ENCODE measurements at regions not wholly inside any gene's neighbourhood (a gene's known extent, or its start where the extent isn't known, plus 50 kb on each side); places are given as distances from the start of the nearest gene placed in this dataset.

- DNase-seq = no peak
These were observed 52.1 kb upstream of the ERRFI1 start for GRCh38 chr1:8078176-8078671.

DNA sequence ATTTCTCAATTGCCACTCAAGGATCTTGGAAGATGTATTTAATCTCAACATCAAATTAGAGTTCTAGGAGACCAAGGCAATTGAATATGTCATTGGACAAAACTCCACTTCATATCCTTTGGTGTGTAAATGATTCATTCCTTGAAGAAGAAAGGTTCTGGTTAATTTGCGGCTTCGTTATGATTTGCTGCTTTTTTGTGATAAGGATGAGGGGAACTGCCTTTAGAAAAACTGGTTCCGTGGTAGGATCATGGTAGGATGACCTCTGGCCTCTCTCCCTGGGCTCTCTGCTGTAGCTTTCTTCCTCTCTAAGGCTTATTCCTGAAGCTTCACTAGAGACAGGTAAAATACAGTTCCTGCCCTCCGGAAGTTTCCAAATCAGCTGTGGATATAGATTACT, 51.5 kb upstream of the ERRFI1 start:
- no peak for DNase-seq

DNA sequence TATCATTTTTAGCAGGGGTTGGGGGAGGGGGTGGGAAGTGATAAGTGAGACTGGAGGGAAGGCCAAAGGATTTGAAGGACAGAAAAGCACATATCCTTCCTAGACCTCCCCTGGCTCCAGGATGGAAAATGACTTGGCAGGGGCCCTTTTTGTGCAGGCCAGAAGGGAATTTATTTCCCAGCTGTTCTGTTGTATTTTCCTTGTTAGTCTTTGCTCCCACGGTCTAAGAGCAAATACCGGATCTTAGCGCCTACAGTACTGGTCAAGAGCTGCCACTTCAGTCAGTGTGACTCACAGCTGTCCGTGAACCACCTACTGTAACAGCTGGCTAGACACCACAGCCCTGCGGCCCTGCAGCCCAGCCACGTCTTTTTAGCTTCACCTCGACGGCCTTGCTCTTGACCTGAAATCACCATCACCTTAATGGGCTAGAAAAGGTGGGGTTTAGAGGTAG, 51.0 kb upstream of the ERRFI1 start:
- no peak for DNase-seq

DNA sequence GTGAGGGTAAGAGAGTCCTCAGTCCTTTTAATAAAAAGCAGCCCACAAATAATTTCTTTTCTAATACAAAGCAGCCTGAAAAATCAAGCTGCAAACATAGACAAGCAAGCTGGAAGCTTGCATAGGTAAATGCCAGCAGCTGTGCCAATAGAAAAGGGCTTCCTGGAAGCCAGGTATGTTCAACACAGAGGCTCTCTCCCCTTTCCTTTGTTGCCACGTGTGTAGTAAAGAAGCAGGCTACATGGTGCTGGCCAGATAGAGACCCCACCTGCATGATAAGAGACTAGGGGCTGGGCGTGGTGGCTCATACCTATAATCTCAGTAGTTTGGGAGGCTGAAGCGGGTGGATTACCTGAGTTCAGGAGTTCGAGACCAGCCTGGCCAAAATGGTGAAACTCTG, 50.1 kb upstream of the ERRFI1 start:
- DNase-seq = no peak
